K562 (cell line): ENCODE measurements at regions not wholly inside any gene's neighbourhood (a gene's known extent, or its start where the extent isn't known, plus 50 kb on each side); places are given as distances from the start of the nearest gene placed in this dataset.

Source experiments
- ATAC-seq: fragments of 200-7000 bp; cut with Tn5 transposase; 3 replicates; pipeline ENCODE4 v1.9.1; 2020; ENCODE audit warnings: moderate library complexity
- BruUV-seq: library from RNA; stranded (reverse); fragments of 400-500 nt; replicated peaks from 2 replicates; lab custom pipeline; 2021; lab: Mats Ljungman, UMichigan
- CTCF ChIA-PET: fragments of 300-600 bp; formaldehyde crosslinking; extraction: SDS; loops from one replicate; lab custom pipeline; 2021; ENCODE audit warnings: low intra/inter-chr PET ratio; lab: Yijun Ruan, JAX
- POLR2A ChIA-PET: fragments of 300-600, 350-650 bp; sonication (Branson Sonifier 250); formaldehyde crosslinking; extraction: SDS; loops from one replicate; lab custom pipeline; 2021; ENCODE audit warnings: antibody characterized with exemption, inconsistent platforms; lab: Yijun Ruan, JAX
- DNase-seq, 4 experiments: peaks; one replicate each; pipeline versions ENCODE4 v3.0.0 to v3.0.0-alpha.2; 2011 to 2018; ENCODE audit warnings: low spot score in 3 of 4, mixed read lengths in 3 of 4; ENCODE audit errors: extremely low read depth in 1 of 4
- FAIRE-seq: peaks from 2 replicates; lab custom pipeline; 2011; peaks lifted over from hg19 to GRCh38; lab: Jason Lieb, UNC
- H2AFZ ChIP-seq: 2 replicates; pipeline ENCODE4 v1.6.0; 2011; ENCODE audit warnings: low read depth, low read length, control low read depth, inconsistent platforms
- H3K27ac ChIP-seq: fragments of 200-600 bp; 3 replicates; pipeline ENCODE4 v1.8.0; 2011; ENCODE audit warnings: low read depth, mild to moderate bottlenecking, control low read depth, inconsistent platforms, low read length, moderate library complexity, mixed read lengths; ENCODE audit errors: extremely low read depth
- H3K27me3 ChIP-seq, 2 experiments: fragments of 300-600 bp in 1 of 2; 2 replicates in 1 of 2; 3 replicates in 1 of 2; pipeline versions ENCODE4 v1.6.0 to v1.8.0; 2011; ENCODE audit warnings: inconsistent platforms in 2 of 2, low read length in 2 of 2, mild to moderate bottlenecking in 1 of 2, mixed read lengths in 1 of 2, moderate library complexity in 1 of 2; ENCODE audit not compliant: control insufficient read depth in 2 of 2, insufficient read depth in 2 of 2
- H3K36me3 ChIP-seq: fragments of 300-600 bp; 3 replicates; pipeline ENCODE4 v1.8.0; 2011; ENCODE audit warnings: mild to moderate bottlenecking, low read length, inconsistent platforms; ENCODE audit not compliant: control insufficient read depth, insufficient read depth
- H3K4me1 ChIP-seq, 2 experiments: fragments of 200-600 bp in 1 of 2; replicated peaks in 1 of 2; 2 replicates in 1 of 2; 3 replicates in 1 of 2; pipeline versions ENCODE4 v1.5.1 to v1.8.0; 2011; ENCODE audit warnings: inconsistent platforms in 2 of 2, low read length in 2 of 2, mild to moderate bottlenecking in 1 of 2, mixed read lengths in 1 of 2, moderate library complexity in 1 of 2; ENCODE audit not compliant: control insufficient read depth in 2 of 2, insufficient read depth in 2 of 2
- H3K4me2 ChIP-seq: 2 replicates; pipeline ENCODE4 v1.6.1; 2011; ENCODE audit warnings: low read length, control low read depth, inconsistent platforms, mixed read lengths; ENCODE audit not compliant: insufficient read depth
- H3K4me3 ChIP-seq: fragments of 200-600 bp; sonication (generic), shearing (Covaris generic); 2 replicates; pipeline ENCODE4 v1.5.1; 2016; ENCODE audit warnings: control low read depth, inconsistent platforms
- H3K79me2 ChIP-seq: fragments of 200-600 bp; 3 replicates; pipeline ENCODE4 v1.8.0; 2011; ENCODE audit warnings: low read length, inconsistent platforms; ENCODE audit not compliant: control insufficient read depth, insufficient read depth
- H3K9ac ChIP-seq, 2 experiments: 2 replicates each; pipeline versions ENCODE4 v1.6.0 to v1.6.1; 2011; ENCODE audit warnings: low read depth in 2 of 2, low read length in 2 of 2, control low read depth in 1 of 2, inconsistent platforms in 1 of 2, mild to moderate bottlenecking in 1 of 2, mixed read lengths in 1 of 2; ENCODE audit not compliant: insufficient read depth in 1 of 2
- H3K9me1 ChIP-seq: one replicate; pipeline ENCODE4 v1.6.0; 2011; ENCODE audit warnings: inconsistent platforms, mild to moderate bottlenecking, low read length, moderate library complexity; ENCODE audit not compliant: control insufficient read depth, insufficient read depth
- H3K9me3 ChIP-seq: replicated peaks from 2 replicates; pipeline ENCODE4 v1.5.1; 2011; ENCODE audit warnings: low read depth, low read length, inconsistent platforms; ENCODE audit not compliant: control insufficient read depth, insufficient read depth
- H4K20me1 ChIP-seq: replicated peaks from 2 replicates; pipeline ENCODE4 v1.6.1; 2011; ENCODE audit warnings: low read length, inconsistent platforms, mixed read lengths; ENCODE audit not compliant: control insufficient read depth, insufficient read depth
- HDAC1 ChIP-seq, 2 experiments: fragments of 450-650 bp; IDR thresholded peaks; 2 replicates each; pipeline ENCODE4 v1.6.1; 2016 to 2017; ENCODE audit warnings: inconsistent platforms in 1 of 2, mild to moderate bottlenecking in 1 of 2, moderate library complexity in 1 of 2
- KDM2B ChIP-seq: fragments of 250-450 bp; sonication (Bioruptor Pico); IDR thresholded peaks from 2 replicates; pipeline ENCODE4 v1.8.0; 2021; ENCODE audit warnings: mild to moderate bottlenecking, moderate library complexity
- MTF1 ChIP-seq: fragments of 250-450 bp; sonication (Bioruptor Pico); IDR thresholded peaks from 2 replicates; pipeline ENCODE4 v1.9.0; 2021; ENCODE audit warnings: moderate library complexity, mild to moderate bottlenecking, inconsistent platforms, borderline replicate concordance
- WGBS: fragments of 100-300 bp; shearing (Covaris generic); methylation state at CpG from one replicate; pipeline ENCODE4 v1.1.6; 2016; ENCODE audit warnings: low coverage, mixed read lengths; ENCODE audit not compliant: insufficient coverage; ENCODE audit errors: missing lambda C conversion rate; 5-methylcytosine and 5-hydroxymethylcytosine counted together
- in situ Hi-C: fragments of 300-500 bp; cut with MboI; formaldehyde crosslinking; loops from 4 replicates; pipeline ENCODE4 v1.15.0; 2018; ENCODE audit warnings: inconsistent platforms, mixed read lengths
- intact Hi-C: fragments of 100-400 bp; cut with micrococcal nuclease; formaldehyde crosslinking; loops from 2 replicates; pipeline ENCODE4 v1.14.2; 2022
- TF ChIP-seq, protein P1 (sequence below), 3 experiments: IDR thresholded peaks in 2 of 3; conservative IDR thresholded peaks in 1 of 3; 2 replicates each; pipeline ENCODE4 v1.5.1; 2011 to 2012; ENCODE audit warnings: low read length in 3 of 3, mild to moderate bottlenecking in 3 of 3, control low read depth in 2 of 3, improper control_type of control experiment in 1 of 3, inconsistent platforms in 1 of 3, low read depth in 1 of 3, mixed read lengths in 1 of 3, moderate library complexity in 1 of 3; ENCODE audit not compliant: insufficient read depth in 2 of 3

DNA sequence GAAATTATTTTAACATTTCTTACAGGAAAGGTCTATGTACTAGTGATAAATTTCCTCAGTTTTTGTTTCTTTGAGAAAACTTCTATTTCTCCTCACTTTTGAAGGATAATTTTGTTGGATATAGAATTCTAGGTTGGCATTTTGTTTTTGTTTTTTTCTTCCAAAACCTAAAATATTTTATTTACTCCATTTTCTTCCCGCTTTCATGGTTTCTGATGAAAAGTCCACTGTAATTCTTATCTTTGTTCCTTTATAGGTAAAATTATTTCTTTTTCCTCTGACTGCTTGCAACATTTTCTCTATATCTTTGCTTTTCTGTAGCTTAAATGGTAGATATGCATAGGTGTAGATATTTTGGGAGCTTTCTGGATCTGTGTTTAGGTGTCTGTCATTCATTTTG is 153.9 kb upstream of the DSCAM start:
- Histone ChIP-seq H3K9me1 (no peaks in the 10 kb centered on the region), H3K79me2 (no peaks in the 10 kb centered on the region), H3K9ac (no peak overlapping the region), H3K36me3 (no peaks in the 10 kb centered on the region), H3K4me2 (no peak overlapping the region), H3K27me3 (no peaks in the 10 kb centered on the region), H4K20me1 (no peaks in the 10 kb centered on the region), H3K4me3 (no peak overlapping the region), H3K9me3 (no peaks in the 10 kb centered on the region), H3K27ac (no peak overlapping the region), H2AFZ (no peak overlapping the region), H3K4me1 (no peaks in the 10 kb centered on the region)
- intact Hi-C loops, result no loop called here
- 0% methylated on average over 1 of the region's 1 CpG for WGBS
- ChIA-PET POLR2A (no interaction called here), CTCF (no interaction called here)
- in situ Hi-C loops, result no loop called here
- TF ChIP-seq KDM2B (no peak), HDAC1 (IDR thresholded peaks at IDR 0.05) (no peak), MTF1 (no peak)
- TF ChIP-seq, protein P1, sequence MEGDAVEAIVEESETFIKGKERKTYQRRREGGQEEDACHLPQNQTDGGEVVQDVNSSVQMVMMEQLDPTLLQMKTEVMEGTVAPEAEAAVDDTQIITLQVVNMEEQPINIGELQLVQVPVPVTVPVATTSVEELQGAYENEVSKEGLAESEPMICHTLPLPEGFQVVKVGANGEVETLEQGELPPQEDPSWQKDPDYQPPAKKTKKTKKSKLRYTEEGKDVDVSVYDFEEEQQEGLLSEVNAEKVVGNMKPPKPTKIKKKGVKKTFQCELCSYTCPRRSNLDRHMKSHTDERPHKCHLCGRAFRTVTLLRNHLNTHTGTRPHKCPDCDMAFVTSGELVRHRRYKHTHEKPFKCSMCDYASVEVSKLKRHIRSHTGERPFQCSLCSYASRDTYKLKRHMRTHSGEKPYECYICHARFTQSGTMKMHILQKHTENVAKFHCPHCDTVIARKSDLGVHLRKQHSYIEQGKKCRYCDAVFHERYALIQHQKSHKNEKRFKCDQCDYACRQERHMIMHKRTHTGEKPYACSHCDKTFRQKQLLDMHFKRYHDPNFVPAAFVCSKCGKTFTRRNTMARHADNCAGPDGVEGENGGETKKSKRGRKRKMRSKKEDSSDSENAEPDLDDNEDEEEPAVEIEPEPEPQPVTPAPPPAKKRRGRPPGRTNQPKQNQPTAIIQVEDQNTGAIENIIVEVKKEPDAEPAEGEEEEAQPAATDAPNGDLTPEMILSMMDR (IDR thresholded peaks at IDR 0.05 in 2 of 3, conservative IDR thresholded peaks at IDR 0.05 in 1 of 3; ENCODE audit: insufficient read depth in 2 of 3, low read depth in 1 of 3, low read length in 3 of 3), result no peak
- no peak for DNase-seq
- no TSS peak for BruUV-seq
- no peak for FAIRE-seq
- no peak for ATAC-seq

- FAIRE-seq, result no peak
- no peaks in the 10 kb centered on the region; the same call in 1 of the 2 replicates for H3K9me3 ChIP-seq
Observed at GRCh38 chr21:41006636-41007035, 159.7 kb upstream of the DSCAM start.

More at GRCh38 chr21:41006636-41007035, 159.7 kb upstream of the DSCAM start:
- in situ Hi-C loops, result no loop called here
- Histone ChIP-seq H2AFZ (no peak overlapping the region), H3K4me3 (no peak overlapping the region), H3K4me2 (no peak overlapping the region), H3K27ac (no peak overlapping the region), H3K9ac (no peak overlapping the region), H3K36me3 (no peaks in the 10 kb centered on the region), H3K9me1 (no peaks in the 10 kb centered on the region), H3K4me1 (no peaks in the 10 kb centered on the region), H3K27me3 (no peaks in the 10 kb centered on the region), H4K20me1 (no peaks in the 10 kb centered on the region), H3K79me2 (no peaks in the 10 kb centered on the region)
- no peak for DNase-seq
- CTCF ChIA-PET, result no interaction called here
- no peak for ATAC-seq
- BruUV-seq, result no TSS peak
- POLR2A ChIA-PET, result no interaction called here
- under 1% methylated on average over 6 of the region's 6 CpGs for WGBS
- intact Hi-C loops, result no loop called here
